Endothelial cell (in vitro differentiated cells): ENCODE measurements at regions not wholly inside any gene's neighbourhood (a gene's known extent, or its start where the extent isn't known, plus 50 kb on each side); places are given as distances from the start of the nearest gene placed in this dataset.

Source experiments
- DNase-seq: peaks from one replicate; pipeline ENCODE4 v3.0.0; 2021; ENCODE audit warnings: low spot score
- H3K27ac Mint-ChIP-seq: one replicate; pipeline ENCODE4 v1.8.0; 2021; ENCODE audit warnings: mixed read lengths, inconsistent platforms; ENCODE audit not compliant: unreplicated experiment
- H3K27me3 Mint-ChIP-seq: one replicate; pipeline ENCODE4 v1.8.0; 2021; ENCODE audit warnings: mild to moderate bottlenecking, moderate library complexity, mixed read lengths, inconsistent platforms; ENCODE audit not compliant: unreplicated experiment
- H3K36me3 Mint-ChIP-seq: one replicate; pipeline ENCODE4 v1.8.0; 2021; ENCODE audit warnings: mild to moderate bottlenecking, low read depth, mixed read lengths, inconsistent platforms; ENCODE audit not compliant: unreplicated experiment
- H3K4me1 Mint-ChIP-seq: one replicate; pipeline ENCODE4 v1.8.0; 2021; ENCODE audit warnings: mild to moderate bottlenecking, mixed read lengths, inconsistent platforms; ENCODE audit not compliant: unreplicated experiment
- H3K4me3 Mint-ChIP-seq: one replicate; pipeline ENCODE4 v1.8.0; 2021; ENCODE audit warnings: mild to moderate bottlenecking, mixed read lengths, inconsistent platforms; ENCODE audit not compliant: unreplicated experiment
- H3K9me3 Mint-ChIP-seq: one replicate; pipeline ENCODE4 v1.8.0; 2021; ENCODE audit warnings: mixed read lengths, inconsistent platforms; ENCODE audit not compliant: unreplicated experiment
- TF ChIP-seq, protein P1 (sequence below): fragments of 200-600 bp; sonication (generic); IDR thresholded peaks from one replicate; pipeline ENCODE4 v1.5.0; 2021; ENCODE audit warnings: antibody characterized with exemption; ENCODE audit not compliant: unreplicated experiment

DNA sequence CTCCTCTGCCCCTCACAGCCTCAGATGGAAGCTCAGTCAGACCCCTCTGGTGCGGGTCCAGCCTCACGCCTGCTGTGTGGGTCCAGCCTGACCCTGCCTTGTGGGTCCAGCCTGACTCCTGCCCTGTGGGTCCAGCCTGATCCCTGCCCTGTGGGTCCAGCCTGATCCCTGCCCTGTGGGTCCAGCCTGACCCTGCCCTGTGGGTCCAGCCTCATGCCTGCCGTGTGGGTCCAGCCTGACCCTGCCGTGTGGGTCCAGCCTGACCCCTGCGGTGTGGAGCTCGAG, 445.3 kb downstream of the BRD1 start:
- Mint-ChIP-seq H3K4me1 (no peaks in the 10 kb centered on the region), H3K27me3 (peaks cover 2% of the 10 kb centered on the region), H3K36me3 (no peaks in the 10 kb centered on the region), H3K9me3 (no peaks in the 10 kb centered on the region), H3K27ac (no peak overlapping the region), H3K4me3 (no peak overlapping the region)
- TF ChIP-seq, protein P1, sequence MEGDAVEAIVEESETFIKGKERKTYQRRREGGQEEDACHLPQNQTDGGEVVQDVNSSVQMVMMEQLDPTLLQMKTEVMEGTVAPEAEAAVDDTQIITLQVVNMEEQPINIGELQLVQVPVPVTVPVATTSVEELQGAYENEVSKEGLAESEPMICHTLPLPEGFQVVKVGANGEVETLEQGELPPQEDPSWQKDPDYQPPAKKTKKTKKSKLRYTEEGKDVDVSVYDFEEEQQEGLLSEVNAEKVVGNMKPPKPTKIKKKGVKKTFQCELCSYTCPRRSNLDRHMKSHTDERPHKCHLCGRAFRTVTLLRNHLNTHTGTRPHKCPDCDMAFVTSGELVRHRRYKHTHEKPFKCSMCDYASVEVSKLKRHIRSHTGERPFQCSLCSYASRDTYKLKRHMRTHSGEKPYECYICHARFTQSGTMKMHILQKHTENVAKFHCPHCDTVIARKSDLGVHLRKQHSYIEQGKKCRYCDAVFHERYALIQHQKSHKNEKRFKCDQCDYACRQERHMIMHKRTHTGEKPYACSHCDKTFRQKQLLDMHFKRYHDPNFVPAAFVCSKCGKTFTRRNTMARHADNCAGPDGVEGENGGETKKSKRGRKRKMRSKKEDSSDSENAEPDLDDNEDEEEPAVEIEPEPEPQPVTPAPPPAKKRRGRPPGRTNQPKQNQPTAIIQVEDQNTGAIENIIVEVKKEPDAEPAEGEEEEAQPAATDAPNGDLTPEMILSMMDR, result no peak
- no peak for DNase-seq

DNA sequence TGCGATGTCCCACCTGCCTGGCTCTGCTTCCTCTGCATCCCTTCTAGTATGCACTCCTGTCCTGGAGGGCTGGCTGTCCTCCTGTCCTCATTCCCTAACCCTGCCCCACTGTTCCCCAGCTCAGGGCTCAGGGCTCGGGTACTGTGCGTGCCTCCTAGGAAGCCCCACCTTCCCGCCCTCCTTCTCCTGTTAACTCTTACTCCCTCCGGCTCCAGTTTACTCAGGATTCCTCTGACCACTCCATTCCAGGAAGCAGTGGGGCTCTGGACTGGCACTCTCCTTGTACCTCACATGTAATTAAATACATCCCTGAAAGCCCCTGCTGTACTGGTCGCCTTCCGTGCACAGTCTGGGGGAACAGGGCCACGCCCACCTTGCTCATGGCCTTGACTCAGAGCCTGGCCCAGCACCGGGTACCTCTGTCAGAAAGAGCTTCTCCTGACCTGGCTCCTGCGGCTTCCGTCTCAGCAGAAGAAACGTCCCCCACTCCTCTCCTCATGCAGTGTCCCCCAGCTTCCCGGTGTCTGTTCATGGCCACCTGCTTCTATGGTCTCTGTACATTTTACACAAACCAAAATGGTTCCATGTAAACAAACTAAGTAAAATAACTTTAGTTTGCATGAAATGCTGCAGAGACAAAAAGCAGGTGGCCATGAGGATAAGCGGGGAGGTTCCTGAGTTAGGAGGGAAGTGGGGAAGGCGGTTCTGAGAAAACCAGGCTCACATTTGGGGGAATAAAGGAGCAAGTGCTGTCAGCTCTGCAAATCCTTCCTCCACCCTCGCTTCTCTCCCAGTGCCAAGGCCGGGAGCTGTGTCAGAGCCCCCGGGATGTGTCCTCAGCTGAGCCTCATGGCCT, 445.9 kb downstream of the BRD1 start:
- no peaks in the 10 kb centered on the region for H3K4me1 Mint-ChIP-seq
- no peak overlapping the region for H3K27ac Mint-ChIP-seq
- no peaks in the 10 kb centered on the region for H3K36me3 Mint-ChIP-seq
- TF ChIP-seq, protein P1, result no peak
- H3K4me3 Mint-ChIP-seq, result no peak overlapping the region
- no peaks in the 10 kb centered on the region for H3K9me3 Mint-ChIP-seq
- no peak for DNase-seq
- H3K27me3 Mint-ChIP-seq, result peaks cover 2% of the 10 kb centered on the region

DNA sequence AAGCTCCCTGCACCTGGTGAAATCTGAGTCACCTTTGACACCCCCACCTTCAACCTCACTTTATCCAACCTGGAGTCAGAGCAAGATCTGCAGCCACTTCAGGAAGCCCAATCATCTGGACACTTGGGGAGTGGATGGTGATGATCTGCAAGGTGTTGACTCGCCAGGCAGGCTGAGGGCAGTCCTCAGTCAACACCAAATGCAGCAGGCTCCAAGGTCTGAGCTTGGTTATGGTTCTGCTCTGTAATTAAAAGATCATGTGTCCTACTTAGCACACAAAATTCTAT, 446.9 kb downstream of the BRD1 start:
- no peak overlapping the region for H3K27ac Mint-ChIP-seq
- DNase-seq, result no peak
- H3K27me3 Mint-ChIP-seq, result peaks cover 2% of the 10 kb centered on the region

DNA sequence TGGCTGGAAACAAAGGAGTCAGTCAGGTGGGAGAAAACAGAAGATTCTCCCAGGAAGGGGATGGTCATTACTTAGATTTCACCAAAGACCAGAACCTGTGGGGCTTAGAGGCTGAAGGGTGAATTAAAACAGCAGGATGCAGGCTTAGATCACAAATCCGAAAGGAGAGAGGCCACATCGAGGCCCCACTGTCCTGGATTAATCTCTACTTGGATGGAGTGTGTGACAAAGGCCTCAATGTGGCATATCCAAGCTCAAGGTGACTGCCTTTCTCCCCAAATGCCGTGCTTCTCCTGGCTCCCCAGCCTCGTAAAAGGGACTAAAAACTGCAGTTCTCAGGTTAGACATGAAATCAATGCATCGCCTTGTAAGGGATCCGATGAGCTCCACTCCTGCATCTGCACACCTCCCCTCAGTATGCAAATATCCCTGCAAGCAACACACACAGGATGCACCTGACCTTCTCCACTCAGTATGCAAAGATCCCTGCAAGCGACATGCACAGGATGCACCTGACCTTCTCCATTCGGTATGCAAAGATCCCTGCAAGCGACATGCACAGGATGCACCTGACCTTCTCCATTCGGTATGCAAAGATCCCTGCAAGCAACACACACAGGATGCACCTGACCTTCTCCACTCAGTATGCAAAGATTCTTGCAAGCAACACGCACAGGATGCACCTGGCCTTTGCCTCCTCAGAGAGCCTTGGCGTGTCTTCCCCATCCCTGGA, 447.4 kb downstream of the BRD1 start:
- no peak for DNase-seq
- TF ChIP-seq, protein P1, result no peak
- Mint-ChIP-seq H3K4me1 (no peaks in the 10 kb centered on the region), H3K27me3 (peaks cover 2% of the 10 kb centered on the region), H3K9me3 (no peaks in the 10 kb centered on the region), H3K4me3 (no peak overlapping the region), H3K27ac (no peak overlapping the region), H3K36me3 (no peaks in the 10 kb centered on the region)

More for the DNA sequence above, 446.9 kb downstream of the BRD1 start:
- H3K9me3 Mint-ChIP-seq, result no peaks in the 10 kb centered on the region
- no peak overlapping the region for H3K4me3 Mint-ChIP-seq
- no peaks in the 10 kb centered on the region for H3K36me3 Mint-ChIP-seq
- TF ChIP-seq, protein P1, result no peak
- H3K4me1 Mint-ChIP-seq, result no peaks in the 10 kb centered on the region

DNA sequence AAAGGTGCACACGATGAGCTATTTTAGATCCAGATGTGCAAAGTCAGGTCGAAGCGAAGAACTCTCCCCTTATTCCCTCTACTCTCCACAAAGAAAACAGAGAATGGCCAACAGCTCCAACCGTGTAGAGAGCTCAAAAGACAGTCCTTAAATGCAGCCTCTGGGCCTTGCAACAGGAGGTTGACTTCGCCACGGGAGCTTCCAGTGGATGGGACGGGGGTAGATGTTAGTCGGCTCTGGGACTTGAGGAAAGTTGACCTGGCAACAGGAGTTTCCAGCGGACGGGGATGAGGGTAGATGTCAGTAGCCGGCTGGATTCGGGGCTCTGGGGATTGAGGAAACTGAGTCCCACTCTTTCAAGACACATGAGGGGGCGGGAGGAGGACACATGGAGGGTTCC, 450.4 kb downstream of the BRD1 start:
- H3K4me3 Mint-ChIP-seq, result no peak overlapping the region
- TF ChIP-seq, protein P1, result no peak
- DNase-seq, result no peak
- no peak overlapping the region for H3K27ac Mint-ChIP-seq
- no peaks in the 10 kb centered on the region for H3K4me1 Mint-ChIP-seq
- no peaks in the 10 kb centered on the region for H3K36me3 Mint-ChIP-seq
- peaks cover 2% of the 10 kb centered on the region for H3K27me3 Mint-ChIP-seq
- no peaks in the 10 kb centered on the region for H3K9me3 Mint-ChIP-seq
